IMR-90 (cell line): ENCODE measurements at regions not wholly inside any gene's neighbourhood (a gene's known extent, or its start where the extent isn't known, plus 50 kb on each side); places are given as distances from the start of the nearest gene placed in this dataset.
A peak's percentile ranks its signal among the peaks of the same experiment; 100 is the strongest.

Experiments used
- ATAC-seq: fragments of 200-7000 bp; cut with Tn5 transposase; 2 replicates; pipeline ENCODE4 v1.9.1; 2020; ENCODE audit warnings: low read depth, mild to moderate bottlenecking, moderate library complexity
- BruUV-seq: library from RNA; stranded (reverse); fragments of 400-500 nt; replicated peaks from 2 replicates; lab custom pipeline; 2021; lab: Mats Ljungman, UMichigan
- CTCF ChIA-PET: fragments of 300-600 bp; formaldehyde crosslinking; extraction: SDS; loops from one replicate; lab custom pipeline; 2021; ENCODE audit warnings: antibody characterized with exemption; lab: Yijun Ruan, JAX
- POLR2A ChIA-PET: fragments of 300-600 bp; sonication (Branson Sonifier 250); formaldehyde crosslinking; loops from one replicate; lab custom pipeline; 2022; ENCODE audit warnings: antibody characterized with exemption; ENCODE audit not compliant: unreplicated experiment; lab: Charles Lee
- DNase-seq: peaks from one replicate; pipeline ENCODE4 v3.0.0; 2013
- H2AFZ ChIP-seq: replicated peaks from 2 replicates; pipeline ENCODE3; 2013; ENCODE audit warnings: low read length, mild to moderate bottlenecking; ENCODE audit not compliant: poor library complexity
- H2AK5ac ChIP-seq: 2 replicates; pipeline ENCODE4 v1.6.1; 2013; ENCODE audit warnings: low read depth, low read length, inconsistent platforms
- H2AK9ac ChIP-seq: replicated peaks from 2 replicates; pipeline ENCODE3; 2013; ENCODE audit warnings: mild to moderate bottlenecking, low read depth, low read length, moderate library complexity; ENCODE audit not compliant: poor library complexity
- H2BK120ac ChIP-seq: 2 replicates; pipeline ENCODE4 v1.6.1; 2013; ENCODE audit warnings: low read depth, low read length, inconsistent platforms
- H2BK15ac ChIP-seq: 3 replicates; pipeline ENCODE4 v1.6.1; 2013; ENCODE audit warnings: low read depth, low read length, inconsistent platforms
- H2BK20ac ChIP-seq: 2 replicates; pipeline ENCODE4 v1.6.1; 2013; ENCODE audit warnings: low read depth, mild to moderate bottlenecking, inconsistent platforms, low read length, moderate library complexity
- H2BK5ac ChIP-seq: 2 replicates; pipeline ENCODE4 v1.6.1; 2013; ENCODE audit warnings: mild to moderate bottlenecking, low read depth, low read length, inconsistent platforms; ENCODE audit not compliant: poor library complexity, severe bottlenecking
- H3K14ac ChIP-seq: replicated peaks from 2 replicates; pipeline ENCODE4 v1.6.1; 2013; ENCODE audit warnings: low read depth, low read length, inconsistent platforms
- H3K18ac ChIP-seq: 2 replicates; pipeline ENCODE4 v1.6.1; 2013; ENCODE audit warnings: low read depth, low read length, control low read depth
- H3K23ac ChIP-seq: 2 replicates; pipeline ENCODE4 v1.6.1; 2013; ENCODE audit warnings: low read depth, low read length, inconsistent platforms
- H3K27ac ChIP-seq: 2 replicates; pipeline ENCODE4 v1.5.1; 2013; ENCODE audit warnings: mild to moderate bottlenecking, control low read depth, low read length; ENCODE audit not compliant: insufficient read depth
- H3K27me3 ChIP-seq: 2 replicates; pipeline ENCODE4 v1.6.1; 2013; ENCODE audit warnings: low read length; ENCODE audit not compliant: control insufficient read depth, insufficient read depth
- H3K36me3 ChIP-seq: 2 replicates; pipeline ENCODE4 v1.6.1; 2013; ENCODE audit warnings: low read length, mixed read lengths; ENCODE audit not compliant: control insufficient read depth, insufficient read depth
- H3K4ac ChIP-seq: 2 replicates; pipeline ENCODE4 v1.6.1; 2013; ENCODE audit warnings: low read depth, low read length, inconsistent platforms
- H3K4me1 ChIP-seq: 2 replicates; pipeline ENCODE4 v1.6.1; 2013; ENCODE audit warnings: low read length, mixed read lengths; ENCODE audit not compliant: control insufficient read depth, insufficient read depth
- H3K4me2 ChIP-seq: 2 replicates; pipeline ENCODE4 v1.6.1; 2013; ENCODE audit warnings: low read depth, mild to moderate bottlenecking, control low read depth, low read length, moderate library complexity
- H3K4me3 ChIP-seq: 2 replicates; pipeline ENCODE4 v1.5.1; 2013; ENCODE audit warnings: low read depth, mild to moderate bottlenecking, control low read depth, low read length, moderate library complexity; ENCODE audit not compliant: insufficient read depth
- H3K56ac ChIP-seq: 2 replicates; pipeline ENCODE4 v1.6.1; 2013; ENCODE audit warnings: low read length, inconsistent platforms; ENCODE audit not compliant: insufficient read depth; ENCODE audit errors: extremely low read depth
- H3K79me1 ChIP-seq, 2 experiments: 2 replicates each; pipeline ENCODE4 v1.6.1; 2013; ENCODE audit warnings: low read length in 2 of 2, inconsistent platforms in 1 of 2, low read depth in 1 of 2
- H3K9ac ChIP-seq: 2 replicates; pipeline ENCODE4 v1.6.1; 2013; ENCODE audit warnings: low read depth, low read length, control low read depth
- H3K9me1 ChIP-seq: 2 replicates; pipeline ENCODE4 v1.6.1; 2013; ENCODE audit warnings: low read length, inconsistent platforms; ENCODE audit not compliant: insufficient read depth
- H3K9me3 ChIP-seq: 2 replicates; pipeline ENCODE4 v1.6.1; 2013; ENCODE audit warnings: low read length; ENCODE audit not compliant: control insufficient read depth, insufficient read depth
- H4K20me1 ChIP-seq: 2 replicates; pipeline ENCODE4 v1.6.1; 2013; ENCODE audit warnings: low read length, inconsistent platforms; ENCODE audit not compliant: insufficient read depth
- H4K5ac ChIP-seq: 2 replicates; pipeline ENCODE4 v1.6.1; 2013; ENCODE audit warnings: mild to moderate bottlenecking, low read depth, low read length, control low read depth
- H4K8ac ChIP-seq, 2 experiments: 2 replicates each; pipeline ENCODE4 v1.6.1; 2013; ENCODE audit warnings: low read depth in 2 of 2, low read length in 2 of 2, control low read depth in 1 of 2, inconsistent platforms in 1 of 2
- H4K91ac ChIP-seq: 2 replicates; pipeline ENCODE4 v1.6.1; 2013; ENCODE audit warnings: low read depth, low read length, inconsistent platforms; ENCODE audit not compliant: insufficient read depth
- BHLHE40 ChIP-seq: fragments of 150-350 bp; IDR thresholded peaks from 2 replicates; pipeline ENCODE4 v1.6.1; 2016; ENCODE audit warnings: mild to moderate bottlenecking, low read depth, low read length
- CEBPB ChIP-seq: IDR thresholded peaks from 2 replicates; pipeline ENCODE4 v1.6.1; 2012; ENCODE audit warnings: low read depth, low read length, improper control_type of control experiment
- CHD1 ChIP-seq: IDR thresholded peaks from 2 replicates; pipeline ENCODE4 v1.6.1; 2012; ENCODE audit warnings: low read depth, low read length, improper control_type of control experiment
- FOS ChIP-seq: fragments of 150-350 bp; IDR thresholded peaks from 2 replicates; pipeline ENCODE4 v1.6.1; 2016; ENCODE audit warnings: low read depth, low read length
- MAZ ChIP-seq: IDR thresholded peaks from 2 replicates; pipeline ENCODE4 v1.6.1; 2012; ENCODE audit warnings: low read depth, mild to moderate bottlenecking, low read length, improper control_type of control experiment, moderate library complexity, borderline replicate concordance
- MXI1 ChIP-seq: IDR thresholded peaks from 2 replicates; pipeline ENCODE4 v1.6.1; 2012; ENCODE audit warnings: low read depth, mild to moderate bottlenecking, low read length, moderate library complexity, borderline replicate concordance
- NFE2L2 ChIP-seq: fragments of 150-350 bp; IDR thresholded peaks from 2 replicates; pipeline ENCODE4 v1.6.1; 2016; ENCODE audit warnings: low read depth, mild to moderate bottlenecking, low read length
- POLR2A ChIP-seq: IDR thresholded peaks from 2 replicates; pipeline ENCODE4 v1.6.1; 2012; ENCODE audit warnings: mild to moderate bottlenecking, low read depth, low read length
- RAD21 ChIP-seq: IDR thresholded peaks from 2 replicates; pipeline ENCODE4 v1.6.1; 2012; ENCODE audit warnings: low read length, improper control_type of control experiment
- RCOR1 ChIP-seq: IDR thresholded peaks from 2 replicates; pipeline ENCODE4 v1.6.1; 2012; ENCODE audit warnings: mild to moderate bottlenecking, low read length, improper control_type of control experiment; ENCODE audit not compliant: insufficient replicate concordance
- RFX5 ChIP-seq: IDR thresholded peaks from 2 replicates; pipeline ENCODE4 v1.8.0; 2012; ENCODE audit warnings: low read depth, mild to moderate bottlenecking, low read length, moderate library complexity
- SMC3 ChIP-seq: fragments of 150-350 bp; IDR thresholded peaks from 2 replicates; pipeline ENCODE4 v1.6.1; 2016; ENCODE audit warnings: low read depth, mild to moderate bottlenecking, antibody characterized with exemption, low read length, moderate library complexity
- WGBS, 2 experiments: methylation state at CpG; one replicate each; pipeline versions ENCODE4 v1.1.5 to v1.1.7; 2013; ENCODE audit warnings: missing lambda C conversion rate in 2 of 2; ENCODE audit not compliant: insufficient read length in 1 of 2; ENCODE audit errors: extremely low coverage in 2 of 2; 5-methylcytosine and 5-hydroxymethylcytosine counted together
- dilution Hi-C: fragments of 300-500 bp; cut with HindIII; formaldehyde crosslinking; loops from one replicate; pipeline ENCODE4 v1.14.3; 2018; ENCODE audit warnings: low sequenced_read_pairs; ENCODE audit not compliant: unreplicated experiment
- in situ Hi-C: fragments of 300-500 bp; cut with MboI; formaldehyde crosslinking; loops from 3 replicates; pipeline ENCODE4 v1.14.3; 2019; ENCODE audit warnings: low sequenced_read_pairs, inconsistent platforms, mixed read lengths
- intact Hi-C: fragments of 100-400 bp; cut with micrococcal nuclease; formaldehyde crosslinking; loops from 2 replicates; pipeline ENCODE4 v1.10.0; 2022
- TF ChIP-seq, protein P1 (sequence below): conservative IDR thresholded peaks from 2 replicates; pipeline ENCODE4 v1.5.1; 2012; ENCODE audit warnings: mild to moderate bottlenecking, low read depth, low read length, improper control_type of control experiment
- TF ChIP-seq, protein P2 (sequence below): fragments of 150-350 bp; IDR thresholded peaks from 2 replicates; pipeline ENCODE4 v1.6.1; 2016; ENCODE audit warnings: low read depth, mild to moderate bottlenecking, low read length, moderate library complexity, borderline replicate concordance
- TF ChIP-seq, protein P3 (sequence below): fragments of 150-350 bp; IDR thresholded peaks from 2 replicates; pipeline ENCODE4 v1.6.1; 2017; ENCODE audit warnings: mild to moderate bottlenecking, antibody characterized with exemption, low read length, low read depth

DNA sequence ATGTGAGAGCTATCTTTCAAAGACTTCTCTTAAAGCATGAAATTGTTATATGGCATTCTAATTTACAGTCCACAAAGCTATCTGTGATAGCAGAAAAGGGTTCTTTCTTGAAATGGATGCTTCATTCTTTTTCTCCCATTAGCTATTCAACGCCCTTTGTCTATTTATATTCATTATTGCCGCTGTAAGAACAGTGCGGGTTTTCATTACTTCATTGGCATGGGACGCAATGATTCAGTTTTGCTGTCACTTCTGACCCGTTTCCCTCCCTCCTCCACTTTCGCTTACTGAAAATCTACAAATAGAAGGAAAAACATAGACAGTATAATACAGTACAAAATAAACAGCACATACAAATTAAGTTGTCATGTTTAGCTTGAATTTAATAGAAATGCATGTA lies 394.6 kb downstream of the PCDH7 start:
- ATAC-seq (no peak), DNase-seq (no peak)
- Histone ChIP-seq H2AK5ac (no peak overlapping the region), H3K27me3 (no peaks in the 10 kb centered on the region), H4K8ac (no peak overlapping the region), H3K36me3 (no peaks in the 10 kb centered on the region), H3K4me1 (no peaks in the 10 kb centered on the region), H3K14ac (no peak overlapping the region), H4K5ac (no peak overlapping the region), H2BK120ac (no peak overlapping the region), H4K20me1 (no peaks in the 10 kb centered on the region), H3K9me1 (no peaks in the 10 kb centered on the region), H3K9me3 (no peaks in the 10 kb centered on the region), H3K4ac (no peak overlapping the region), H2BK15ac (no peak overlapping the region), H3K18ac (no peak overlapping the region), H4K91ac (no peak overlapping the region), H3K56ac (no peak overlapping the region), H2AK9ac (no peak overlapping the region), H2BK5ac (peak overlapping the region; percentile 76), H3K27ac (no peak overlapping the region), H2BK20ac (no peak overlapping the region), H3K79me1 (no peaks in the 10 kb centered on the region), H2AFZ (no peak overlapping the region), H3K4me3 (no peak overlapping the region), H3K23ac (no peak overlapping the region), H3K4me2 (no peak overlapping the region), H3K9ac (no peak overlapping the region)
- TF ChIP-seq, protein P1, sequence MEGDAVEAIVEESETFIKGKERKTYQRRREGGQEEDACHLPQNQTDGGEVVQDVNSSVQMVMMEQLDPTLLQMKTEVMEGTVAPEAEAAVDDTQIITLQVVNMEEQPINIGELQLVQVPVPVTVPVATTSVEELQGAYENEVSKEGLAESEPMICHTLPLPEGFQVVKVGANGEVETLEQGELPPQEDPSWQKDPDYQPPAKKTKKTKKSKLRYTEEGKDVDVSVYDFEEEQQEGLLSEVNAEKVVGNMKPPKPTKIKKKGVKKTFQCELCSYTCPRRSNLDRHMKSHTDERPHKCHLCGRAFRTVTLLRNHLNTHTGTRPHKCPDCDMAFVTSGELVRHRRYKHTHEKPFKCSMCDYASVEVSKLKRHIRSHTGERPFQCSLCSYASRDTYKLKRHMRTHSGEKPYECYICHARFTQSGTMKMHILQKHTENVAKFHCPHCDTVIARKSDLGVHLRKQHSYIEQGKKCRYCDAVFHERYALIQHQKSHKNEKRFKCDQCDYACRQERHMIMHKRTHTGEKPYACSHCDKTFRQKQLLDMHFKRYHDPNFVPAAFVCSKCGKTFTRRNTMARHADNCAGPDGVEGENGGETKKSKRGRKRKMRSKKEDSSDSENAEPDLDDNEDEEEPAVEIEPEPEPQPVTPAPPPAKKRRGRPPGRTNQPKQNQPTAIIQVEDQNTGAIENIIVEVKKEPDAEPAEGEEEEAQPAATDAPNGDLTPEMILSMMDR, result no peak
- no peak for TF ChIP-seq CEBPB
- TF ChIP-seq CHD1, result no peak
- TF ChIP-seq FOS, result no peak
- TF ChIP-seq, protein P2, sequence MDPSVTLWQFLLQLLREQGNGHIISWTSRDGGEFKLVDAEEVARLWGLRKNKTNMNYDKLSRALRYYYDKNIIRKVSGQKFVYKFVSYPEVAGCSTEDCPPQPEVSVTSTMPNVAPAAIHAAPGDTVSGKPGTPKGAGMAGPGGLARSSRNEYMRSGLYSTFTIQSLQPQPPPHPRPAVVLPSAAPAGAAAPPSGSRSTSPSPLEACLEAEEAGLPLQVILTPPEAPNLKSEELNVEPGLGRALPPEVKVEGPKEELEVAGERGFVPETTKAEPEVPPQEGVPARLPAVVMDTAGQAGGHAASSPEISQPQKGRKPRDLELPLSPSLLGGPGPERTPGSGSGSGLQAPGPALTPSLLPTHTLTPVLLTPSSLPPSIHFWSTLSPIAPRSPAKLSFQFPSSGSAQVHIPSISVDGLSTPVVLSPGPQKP, result no peak
- TF ChIP-seq MAZ, result no peak
- no peak for TF ChIP-seq MXI1
- TF ChIP-seq RCOR1, result no peak
- no peak for TF ChIP-seq NFE2L2
- no peak for TF ChIP-seq RAD21
- TF ChIP-seq, protein P3, sequence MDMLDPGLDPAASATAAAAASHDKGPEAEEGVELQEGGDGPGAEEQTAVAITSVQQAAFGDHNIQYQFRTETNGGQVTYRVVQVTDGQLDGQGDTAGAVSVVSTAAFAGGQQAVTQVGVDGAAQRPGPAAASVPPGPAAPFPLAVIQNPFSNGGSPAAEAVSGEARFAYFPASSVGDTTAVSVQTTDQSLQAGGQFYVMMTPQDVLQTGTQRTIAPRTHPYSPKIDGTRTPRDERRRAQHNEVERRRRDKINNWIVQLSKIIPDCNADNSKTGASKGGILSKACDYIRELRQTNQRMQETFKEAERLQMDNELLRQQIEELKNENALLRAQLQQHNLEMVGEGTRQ, result no peak
- no peak for TF ChIP-seq RFX5
- no peak for TF ChIP-seq SMC3
- TF ChIP-seq POLR2A, result no peak
- TF ChIP-seq BHLHE40, result no peak
- BruUV-seq, result no TSS peak
- ChIA-PET POLR2A (interaction anchor here (0.6 kb wide), 1 partner anchor 92 kb away, joined by 3 read pairs; no protein-coding TSS in a partner anchor), CTCF (interaction anchor here (0.6 kb wide), 2 partner anchors 230 to 653 kb away, joined by 3 read pairs; no protein-coding TSS in a partner anchor)
- intact Hi-C loops, result no loop called here
- no CpG with 5 or more reads among the region's 6 CpGs for WGBS, 2 experiments
- dilution Hi-C loops, result no loop called here
- in situ Hi-C loops, result no loop called here
